Activated CD4-positive, CD25-positive, alpha-beta regulatory T cell treated with anti-CD3 and anti-CD28 coated beads, Interleukin-2, amount 50 U/mL, for 24 hours (primary cell): ENCODE measurements at regions not wholly inside any gene's neighbourhood (a gene's known extent, or its start where the extent isn't known, plus 50 kb on each side); places are given as distances from the start of the nearest gene placed in this dataset.

Experiments used
- ATAC-seq, 2 donors: fragments of 150-1000 bp; cut with Tn5 transposase; one replicate each; pipeline ENCODE4 v1.10.0; 2021; ENCODE audit warnings: mild to moderate bottlenecking in 1 of 2, moderate library complexity in 1 of 2

GRCh38 chr1:37284053-37284452 lies 190.3 kb upstream of the ZC3H12A start:
- ATAC-seq, result no peak

DNA sequence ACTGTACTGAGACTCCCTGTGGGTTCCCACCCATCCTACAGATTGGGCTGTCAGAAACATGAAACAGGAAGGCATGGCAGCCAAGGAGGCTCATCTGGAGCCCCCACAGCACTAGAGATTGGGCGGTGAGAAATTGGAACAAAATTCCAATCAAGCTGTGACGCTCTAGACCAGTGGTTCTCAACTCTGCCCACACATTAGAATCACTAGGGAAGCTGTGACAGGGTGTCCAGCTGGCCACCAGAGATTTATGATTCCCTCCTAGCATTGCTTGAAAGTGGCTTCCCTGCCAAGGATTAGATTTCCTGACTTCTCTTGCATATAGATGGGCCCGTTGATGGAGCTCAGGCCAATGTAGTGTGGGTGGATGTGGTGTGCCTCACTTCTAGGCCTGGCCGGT lies 187.5 kb upstream of the ZC3H12A start:
- no peak for ATAC-seq

GRCh38 chr1:37288900-37289299 lies 185.5 kb upstream of the ZC3H12A start:
- ATAC-seq, result peak; percentile 13 to 55

DNA sequence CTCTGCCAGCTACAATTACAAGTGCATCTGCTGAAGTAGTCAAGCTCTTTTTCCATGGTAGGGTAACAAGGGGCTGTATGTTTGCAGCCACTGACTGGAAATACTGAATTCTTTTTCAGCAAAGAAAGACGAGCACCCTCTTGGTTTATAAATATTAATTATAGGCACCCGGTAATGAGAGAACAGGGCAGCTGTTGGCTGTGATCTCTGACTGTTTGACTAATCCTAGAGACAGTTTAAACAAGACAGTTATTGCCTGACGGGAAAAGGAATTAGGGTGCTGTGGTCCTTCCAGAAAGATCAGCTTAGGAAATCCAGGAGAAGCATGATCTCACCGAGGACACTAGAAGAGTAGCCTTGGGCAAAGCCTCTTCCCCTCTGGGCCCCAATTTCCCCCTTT lies 183.7 kb upstream of the ZC3H12A start:
- no peak for ATAC-seq

DNA sequence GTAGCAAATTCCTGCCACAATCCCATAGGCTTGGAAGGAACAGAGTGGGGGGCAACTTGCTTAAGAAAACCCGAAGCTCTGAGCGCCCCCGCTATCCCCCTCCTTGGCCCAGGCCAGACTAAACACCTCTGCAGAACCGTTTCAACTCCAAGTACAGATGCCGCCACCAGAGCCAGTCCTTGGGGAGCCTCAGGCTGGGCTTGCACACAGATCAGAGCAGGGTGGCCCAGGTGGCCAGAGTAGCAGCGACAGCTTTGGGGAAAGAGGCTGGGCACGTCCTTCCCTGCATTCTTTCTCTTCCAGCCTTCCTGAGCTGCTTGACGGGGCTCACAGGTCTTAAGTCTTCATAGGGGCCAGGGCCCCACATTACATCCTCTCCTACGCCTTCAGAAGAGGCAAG lies 181.6 kb upstream of the ZC3H12A start:
- ATAC-seq, result no peak

DNA sequence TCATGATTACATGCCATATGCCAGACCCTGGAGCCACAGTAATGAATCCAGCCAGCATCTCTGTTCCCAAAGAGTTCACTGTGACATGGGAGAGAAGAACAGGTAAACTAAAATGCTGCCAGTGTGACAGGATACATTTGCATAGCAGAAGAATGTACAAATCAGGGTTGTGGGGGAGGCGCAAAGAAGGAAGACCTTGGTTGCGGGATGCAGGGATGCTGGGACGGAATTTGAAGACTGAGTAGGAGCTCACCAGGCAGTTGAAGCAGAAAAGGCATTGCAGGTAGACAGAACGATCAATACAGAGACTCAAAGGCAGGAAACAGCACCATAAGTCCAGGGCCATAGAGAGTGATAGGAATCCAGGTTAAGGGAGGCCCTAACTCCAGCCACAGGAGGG lies 180.3 kb upstream of the ZC3H12A start:
- no peak for ATAC-seq

GRCh38 chr1:37294529-37294928 lies 179.9 kb upstream of the ZC3H12A start:
- no peak for ATAC-seq

GRCh38 chr1:37298769-37299168 lies 175.6 kb upstream of the ZC3H12A start:
- ATAC-seq, result no peak

- no peak for ATAC-seq
Measured at GRCh38 chr1:37299216-37299615, 175.2 kb upstream of the ZC3H12A start.

DNA sequence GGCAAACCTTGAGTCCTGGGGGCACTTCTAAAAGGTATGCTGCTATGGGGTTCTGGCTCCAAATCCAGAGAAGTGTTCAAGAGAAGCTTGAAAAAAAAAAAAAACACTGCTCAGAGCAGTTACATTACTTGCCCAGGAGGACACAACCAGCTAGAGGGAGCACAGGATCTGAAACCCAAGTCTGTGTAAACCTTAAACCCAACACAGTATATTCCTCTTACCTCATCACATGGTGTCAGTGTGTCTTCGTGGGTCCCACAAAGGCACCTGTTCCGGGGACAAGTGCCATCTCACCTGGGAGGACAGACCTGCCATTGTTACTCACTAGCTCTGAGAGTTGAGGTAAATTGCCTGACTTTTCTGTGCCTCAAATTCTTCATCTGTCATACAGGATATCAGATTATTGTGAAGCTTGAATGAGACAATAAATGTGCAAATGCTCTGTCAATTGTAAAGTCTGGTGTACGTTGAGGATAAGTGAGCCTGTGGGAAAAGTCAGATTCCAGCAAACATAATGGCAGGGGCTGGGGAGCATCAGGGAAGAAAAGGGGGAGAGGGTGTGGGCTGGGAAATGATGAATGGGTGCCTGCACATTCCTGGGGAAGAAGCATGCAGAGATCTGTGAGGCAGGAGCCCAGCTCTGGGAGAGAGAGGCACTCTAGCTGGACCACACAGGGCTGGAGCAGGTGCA lies 170.4 kb upstream of the ZC3H12A start:
- no peak for ATAC-seq

- ATAC-seq, result no peak
Measured at GRCh38 chr1:37305108-37305507, 169.3 kb upstream of the ZC3H12A start.

GRCh38 chr1:37305841-37306240 lies 168.5 kb upstream of the ZC3H12A start:
- no peak for ATAC-seq

GRCh38 chr1:37306461-37306860 lies 167.9 kb upstream of the ZC3H12A start:
- ATAC-seq, result no peak

GRCh38 chr1:37306871-37307270 lies 167.5 kb upstream of the ZC3H12A start:
- no peak for ATAC-seq

GRCh38 chr1:37308031-37308960 lies 166.1 kb upstream of the ZC3H12A start:
- no peak for ATAC-seq

- ATAC-seq, result no peak
Measured at GRCh38 chr1:37309574-37309973, 164.8 kb upstream of the ZC3H12A start.

- ATAC-seq, result no peak
Measured at GRCh38 chr1:37310064-37310463, 164.3 kb upstream of the ZC3H12A start.

DNA sequence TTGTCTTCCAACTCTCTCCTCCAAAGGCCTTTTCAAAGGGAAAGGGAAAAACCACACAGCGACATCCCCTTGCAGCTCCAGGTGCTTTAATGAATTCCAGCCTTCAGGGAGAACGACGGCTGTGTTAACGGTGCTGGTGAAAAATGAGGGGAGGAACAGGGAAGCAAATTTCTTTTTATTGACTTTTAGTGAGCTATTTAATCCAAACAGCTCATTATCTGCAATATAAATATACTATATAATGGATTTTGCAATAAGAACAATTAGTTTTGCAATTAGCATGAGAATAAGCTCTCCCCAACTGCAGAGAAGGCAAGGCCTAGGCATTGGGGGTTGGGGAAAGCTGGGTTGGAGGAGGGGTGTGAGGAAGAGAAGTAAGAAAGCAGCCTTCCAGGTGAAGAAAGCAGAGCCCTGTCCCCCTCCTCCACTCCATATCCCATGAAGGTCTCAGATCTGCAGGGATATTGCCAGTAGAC lies 159.0 kb upstream of the ZC3H12A start:
- no peak for ATAC-seq

- no peak for ATAC-seq
Measured at GRCh38 chr1:37317870-37318467, 156.4 kb upstream of the ZC3H12A start.

- no peak for ATAC-seq
Measured at GRCh38 chr1:37318490-37318889, 155.9 kb upstream of the ZC3H12A start.

- ATAC-seq, result no peak
Measured at GRCh38 chr1:37319284-37319683, 155.1 kb upstream of the ZC3H12A start.

GRCh38 chr1:37323486-37324377 lies 150.6 kb upstream of the ZC3H12A start:
- no peak for ATAC-seq

DNA sequence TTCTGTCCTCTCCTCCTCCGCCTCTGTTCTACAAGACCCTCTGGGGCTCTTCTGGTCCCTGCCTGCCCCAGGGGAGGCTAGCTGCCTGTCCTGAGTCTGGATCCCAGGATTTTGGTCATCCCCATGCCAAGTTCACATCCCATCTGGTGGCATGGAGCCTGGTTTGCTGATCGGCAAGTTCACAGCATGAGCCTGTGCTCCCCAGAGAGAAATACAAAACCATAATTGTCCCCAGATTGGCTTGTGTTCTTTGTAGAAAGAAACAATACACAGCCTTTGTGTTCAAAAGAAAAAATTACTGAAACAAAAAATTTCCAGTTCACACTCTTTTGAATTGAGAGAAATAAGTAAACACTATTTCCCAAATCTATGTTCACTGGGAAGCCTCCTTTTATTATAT lies 149.4 kb upstream of the ZC3H12A start:
- no peak for ATAC-seq
